COR-L47 (cell line): ENCODE measurements at regions not wholly inside any gene's neighbourhood (a gene's known extent, or its start where the extent isn't known, plus 50 kb on each side); places are given as distances from the start of the nearest gene placed in this dataset.
A peak's percentile ranks its signal among the peaks of the same experiment; 100 is the strongest.

Source experiments
- DNase-seq: peaks from one replicate; lab custom pipeline; 2025; lab: John Stamatoyannopoulos, UW

- no peak for DNase-seq
Observed at GRCh38 chr2:173822889-173823542, 142.2 kb downstream of the SP3 start.

GRCh38 chr2:173823543-173823939 is 141.6 kb downstream of the SP3 start:
- DNase-seq = no peak

- no peak for DNase-seq
Observed at GRCh38 chr2:173828189-173829142, 136.7 kb downstream of the SP3 start.

GRCh38 chr2:173829727-173830126 is 135.4 kb downstream of the SP3 start:
- DNase-seq = no peak

GRCh38 chr2:173830170-173830569 is 135.0 kb downstream of the SP3 start:
- DNase-seq = no peak

GRCh38 chr2:173831312-173832229 is 133.6 kb downstream of the SP3 start:
- no peak for DNase-seq

GRCh38 chr2:173834141-173834540 is 131.0 kb downstream of the SP3 start:
- no peak for DNase-seq

- no peak for DNase-seq
Observed at GRCh38 chr2:173835726-173836125, 129.4 kb downstream of the SP3 start.

GRCh38 chr2:173841110-173841509 is 124.1 kb downstream of the SP3 start:
- no peak for DNase-seq

GRCh38 chr2:173843526-173843925 is 121.6 kb downstream of the SP3 start:
- DNase-seq = no peak

- no peak for DNase-seq
Observed at GRCh38 chr2:173851141-173851641, 114.0 kb downstream of the SP3 start.

GRCh38 chr2:173854141-173854540 is 111.0 kb downstream of the SP3 start:
- DNase-seq = no peak

- peak; percentile 11 for DNase-seq
Observed at GRCh38 chr2:173854840-173855239, 110.3 kb downstream of the SP3 start.

GRCh38 chr2:173855661-173856060 is 109.5 kb downstream of the SP3 start:
- no peak for DNase-seq
